Activated CD8-positive, alpha-beta T cell treated with anti-CD3 and anti-CD28 coated beads for 36 hours (primary cell): ENCODE measurements at regions not wholly inside any gene's neighbourhood (a gene's known extent, or its start where the extent isn't known, plus 50 kb on each side); places are given as distances from the start of the nearest gene placed in this dataset.
"Not testable (repeated sequence)": the region's sequence is repeated elsewhere in the genome, so short reads cannot be mapped to it uniquely, and the experiment has no call there.

ENCODE experiments used
- ATAC-seq: fragments of 200-7000 bp; cut with Tn5 transposase; one replicate; pipeline ENCODE4 v1.10.0; 2021; ENCODE audit warnings: mild to moderate bottlenecking, moderate library complexity
- CTCF ChIA-PET: fragments of 350-600 bp; sonication (Branson Sonifier 250); formaldehyde crosslinking; loops from one replicate; lab custom pipeline; 2021; ENCODE audit warnings: antibody characterized with exemption; lab: Charles Lee
- POLR2A ChIA-PET: fragments of 350-600 bp; sonication (Branson Sonifier 250); formaldehyde crosslinking; loops from one replicate; lab custom pipeline; 2021; ENCODE audit warnings: antibody characterized with exemption; lab: Charles Lee
- DNase-seq: peaks from one replicate; pipeline ENCODE4 v3.0.0-alpha.2; 2020
- H3K27ac Mint-ChIP-seq: one replicate; pipeline ENCODE4 v1.8.0; 2021; ENCODE audit warnings: mild to moderate bottlenecking, mixed read lengths
- H3K27me3 Mint-ChIP-seq: one replicate; pipeline ENCODE4 v1.8.0; 2021; ENCODE audit warnings: mixed read lengths
- H3K36me3 Mint-ChIP-seq: one replicate; pipeline ENCODE4 v1.8.0; 2021; ENCODE audit warnings: low read depth, mixed read lengths
- H3K4me1 Mint-ChIP-seq: one replicate; pipeline ENCODE4 v1.8.0; 2021; ENCODE audit warnings: low read depth, mixed read lengths
- H3K4me3 Mint-ChIP-seq: one replicate; pipeline ENCODE4 v1.8.0; 2021; ENCODE audit warnings: mild to moderate bottlenecking, moderate library complexity, mixed read lengths
- H3K9me3 Mint-ChIP-seq: one replicate; pipeline ENCODE4 v1.8.0; 2021; ENCODE audit warnings: mixed read lengths
- intact Hi-C: fragments of 100-400 bp; cut with micrococcal nuclease; formaldehyde crosslinking; loops from one replicate; pipeline ENCODE4 v1.10.0; 2022
- TF ChIP-seq, protein P1 (sequence below): fragments of 200-600 bp; IDR thresholded peaks from one replicate; pipeline ENCODE4 v1.8.0; 2022; ENCODE audit warnings: antibody characterized with exemption, mild to moderate bottlenecking

DNA sequence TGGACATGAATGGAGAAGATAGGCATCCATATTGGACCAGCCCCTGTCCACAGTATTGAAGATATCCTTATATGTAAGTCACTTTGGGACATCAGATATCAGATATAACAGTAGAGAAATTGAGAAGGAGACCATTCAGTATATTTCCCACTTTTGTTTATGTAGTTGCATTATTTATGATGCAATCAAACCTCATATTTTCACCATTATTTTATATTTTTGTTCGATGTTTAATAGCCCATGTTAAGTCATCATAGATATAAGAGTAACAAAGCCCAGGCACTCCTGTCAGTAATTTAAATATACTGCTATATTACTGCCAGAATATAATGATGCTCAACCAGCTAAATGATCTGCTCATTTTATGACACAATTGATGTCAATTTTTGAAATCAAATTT is 744.5 kb upstream of the EPHA7 start:
- no peak overlapping the region for H3K27ac Mint-ChIP-seq
- no peak overlapping the region for H3K4me3 Mint-ChIP-seq
- TF ChIP-seq, protein P1, sequence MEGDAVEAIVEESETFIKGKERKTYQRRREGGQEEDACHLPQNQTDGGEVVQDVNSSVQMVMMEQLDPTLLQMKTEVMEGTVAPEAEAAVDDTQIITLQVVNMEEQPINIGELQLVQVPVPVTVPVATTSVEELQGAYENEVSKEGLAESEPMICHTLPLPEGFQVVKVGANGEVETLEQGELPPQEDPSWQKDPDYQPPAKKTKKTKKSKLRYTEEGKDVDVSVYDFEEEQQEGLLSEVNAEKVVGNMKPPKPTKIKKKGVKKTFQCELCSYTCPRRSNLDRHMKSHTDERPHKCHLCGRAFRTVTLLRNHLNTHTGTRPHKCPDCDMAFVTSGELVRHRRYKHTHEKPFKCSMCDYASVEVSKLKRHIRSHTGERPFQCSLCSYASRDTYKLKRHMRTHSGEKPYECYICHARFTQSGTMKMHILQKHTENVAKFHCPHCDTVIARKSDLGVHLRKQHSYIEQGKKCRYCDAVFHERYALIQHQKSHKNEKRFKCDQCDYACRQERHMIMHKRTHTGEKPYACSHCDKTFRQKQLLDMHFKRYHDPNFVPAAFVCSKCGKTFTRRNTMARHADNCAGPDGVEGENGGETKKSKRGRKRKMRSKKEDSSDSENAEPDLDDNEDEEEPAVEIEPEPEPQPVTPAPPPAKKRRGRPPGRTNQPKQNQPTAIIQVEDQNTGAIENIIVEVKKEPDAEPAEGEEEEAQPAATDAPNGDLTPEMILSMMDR = no peak
- no peaks in the 10 kb centered on the region for H3K4me1 Mint-ChIP-seq
- peaks cover 3% of the 10 kb centered on the region for H3K9me3 Mint-ChIP-seq
- ChIA-PET CTCF (no interaction called here), POLR2A (no interaction called here)
- ATAC-seq (no peak), DNase-seq (no peak)
- H3K36me3 Mint-ChIP-seq = no peaks in the 10 kb centered on the region
- intact Hi-C loops = no loop called here
- H3K27me3 Mint-ChIP-seq = no peaks in the 10 kb centered on the region

DNA sequence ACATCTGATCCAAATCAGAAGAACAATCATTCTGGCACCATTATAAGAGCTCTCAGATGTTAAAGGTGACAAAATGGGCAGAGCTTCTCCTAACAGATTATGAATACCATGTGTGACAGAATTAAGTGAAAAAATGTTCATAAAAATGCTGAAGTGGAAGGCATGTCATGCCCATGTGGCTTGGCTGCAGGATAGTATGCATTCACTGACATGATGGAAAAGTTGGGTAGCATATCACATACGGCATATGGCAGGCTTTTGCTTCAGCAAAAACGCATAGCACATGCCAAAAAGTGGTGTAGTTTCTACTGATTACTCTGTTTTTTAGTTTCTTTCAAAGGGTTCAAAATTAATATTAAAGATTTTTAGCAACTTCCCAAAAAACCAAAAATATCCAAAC is 731.5 kb upstream of the EPHA7 start:
- H3K27ac Mint-ChIP-seq = no peak overlapping the region
- TF ChIP-seq, protein P1 = no peak
- ATAC-seq (no peak), DNase-seq (no peak)
- H3K27me3 Mint-ChIP-seq = no peaks in the 10 kb centered on the region
- H3K4me3 Mint-ChIP-seq = no peak overlapping the region
- H3K4me1 Mint-ChIP-seq = no peaks in the 10 kb centered on the region
- intact Hi-C loops = no loop called here
- H3K36me3 Mint-ChIP-seq = no peaks in the 10 kb centered on the region
- ChIA-PET CTCF (no interaction called here), POLR2A (no interaction called here)
- peaks cover 1% of the 10 kb centered on the region for H3K9me3 Mint-ChIP-seq

DNA sequence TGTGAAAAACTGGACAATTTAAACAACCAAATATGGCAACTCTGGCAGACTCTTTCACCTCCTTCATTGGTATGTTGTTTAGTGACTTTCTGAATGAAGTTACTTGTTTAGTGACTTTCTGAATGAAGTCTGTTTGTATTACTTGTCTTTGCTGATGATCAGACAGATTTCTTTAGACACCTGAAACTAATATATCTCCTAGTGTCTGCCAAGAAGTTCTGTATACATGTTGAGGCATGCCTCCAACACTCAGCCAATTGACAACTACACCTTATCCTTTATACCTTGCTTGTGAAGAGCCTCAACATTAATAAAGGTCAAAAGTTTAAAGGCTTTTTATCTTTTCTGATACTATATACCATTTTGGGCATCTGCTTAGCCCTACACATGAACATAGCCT is 725.4 kb upstream of the EPHA7 start:
- Mint-ChIP-seq H3K36me3 (no peaks in the 10 kb centered on the region), H3K4me3 (no peak overlapping the region), H3K27me3 (no peaks in the 10 kb centered on the region), H3K27ac (no peak overlapping the region), H3K4me1 (no peaks in the 10 kb centered on the region), H3K9me3 (peaks cover 2% of the 10 kb centered on the region)
- TF ChIP-seq, protein P1 = no peak
- no peak for DNase-seq
- intact Hi-C loops = no loop called here
- CTCF ChIA-PET = no interaction called here
- ATAC-seq = no peak
- POLR2A ChIA-PET = no interaction called here

DNA sequence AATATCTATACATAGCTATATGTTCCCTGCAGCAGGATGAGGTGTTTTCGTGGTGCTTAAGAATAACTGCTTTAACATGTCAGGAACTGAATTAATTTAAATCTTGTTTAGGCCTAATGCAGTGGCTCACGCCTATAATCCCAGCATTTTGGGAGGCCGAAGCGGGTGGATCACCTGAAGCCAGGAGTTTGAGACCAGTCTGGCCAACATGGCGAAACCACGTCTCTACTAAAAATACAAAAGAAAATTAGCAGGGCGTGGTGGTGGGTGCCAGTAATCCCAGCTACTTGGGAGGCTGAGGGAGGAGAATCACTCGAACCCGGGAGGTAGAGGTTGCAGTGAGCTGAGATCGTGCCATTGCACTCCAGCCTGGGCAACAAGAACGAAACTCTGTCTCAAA is 717.8 kb upstream of the EPHA7 start:
- H3K4me3 Mint-ChIP-seq, CTCF ChIA-PET, POLR2A ChIA-PET, H3K27ac Mint-ChIP-seq, DNase-seq, H3K27me3 Mint-ChIP-seq, H3K4me1 Mint-ChIP-seq, H3K9me3 Mint-ChIP-seq, H3K36me3 Mint-ChIP-seq, intact Hi-C loops, ATAC-seq: not testable (repeated sequence)

DNA sequence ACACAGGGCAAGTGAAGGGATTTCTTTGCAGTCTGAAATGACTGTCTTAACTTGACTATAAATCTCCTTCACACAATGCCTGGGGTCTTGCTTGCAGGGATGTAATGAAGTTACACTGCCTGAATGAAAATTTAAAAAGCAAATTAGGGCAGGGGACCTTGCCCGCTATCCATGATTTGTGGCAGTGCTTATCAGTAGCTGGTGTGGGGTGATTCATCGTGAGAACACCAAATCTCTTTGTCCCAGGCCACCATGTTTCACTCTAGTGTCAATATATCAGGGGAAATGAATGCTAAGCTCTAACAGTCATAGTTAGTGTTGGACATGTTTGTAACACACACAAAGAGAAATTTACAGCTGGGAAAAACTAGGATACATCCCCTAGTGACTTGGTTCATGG is 713.7 kb upstream of the EPHA7 start:
- Mint-ChIP-seq H3K4me3 (no peak overlapping the region), H3K9me3 (peaks cover 2% of the 10 kb centered on the region), H3K36me3 (no peaks in the 10 kb centered on the region), H3K4me1 (no peaks in the 10 kb centered on the region), H3K27ac (no peak overlapping the region), H3K27me3 (no peaks in the 10 kb centered on the region)
- POLR2A ChIA-PET = no interaction called here
- TF ChIP-seq, protein P1 = no peak
- DNase-seq = no peak
- CTCF ChIA-PET = no interaction called here
- intact Hi-C loops = no loop called here
- ATAC-seq = no peak

DNA sequence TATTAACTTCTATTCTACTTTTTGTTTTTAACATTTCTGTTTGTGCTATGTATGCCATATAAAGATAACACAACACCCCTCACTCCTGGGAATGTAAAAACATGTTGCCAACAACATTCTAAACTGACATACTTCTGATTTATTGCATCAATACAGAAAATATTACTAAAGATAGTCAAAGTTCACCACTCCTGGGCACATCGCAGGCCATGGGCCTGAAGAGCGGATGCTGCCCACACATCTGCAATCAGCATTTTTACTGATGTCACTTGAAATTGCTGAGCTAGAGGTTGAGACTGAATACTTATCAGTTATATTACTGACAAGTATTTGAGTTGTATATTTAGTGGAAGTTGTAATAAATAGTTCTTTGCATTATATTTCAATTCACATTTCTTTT is 711.9 kb upstream of the EPHA7 start:
- H3K9me3 Mint-ChIP-seq = peaks cover 2% of the 10 kb centered on the region
- no peaks in the 10 kb centered on the region for H3K36me3 Mint-ChIP-seq
- no peak overlapping the region for H3K4me3 Mint-ChIP-seq
- ChIA-PET POLR2A (no interaction called here), CTCF (no interaction called here)
- no peaks in the 10 kb centered on the region for H3K27me3 Mint-ChIP-seq
- DNase-seq = no peak
- TF ChIP-seq, protein P1 = no peak
- H3K27ac Mint-ChIP-seq = no peak overlapping the region
- no peak for ATAC-seq
- H3K4me1 Mint-ChIP-seq = no peaks in the 10 kb centered on the region
- intact Hi-C loops = no loop called here
